ENCODE measurements at regions not wholly inside any gene's neighbourhood (a gene's known extent, or its start where the extent isn't known, plus 50 kb on each side); places are given as distances from the start of the nearest gene placed in this dataset.

DNA sequence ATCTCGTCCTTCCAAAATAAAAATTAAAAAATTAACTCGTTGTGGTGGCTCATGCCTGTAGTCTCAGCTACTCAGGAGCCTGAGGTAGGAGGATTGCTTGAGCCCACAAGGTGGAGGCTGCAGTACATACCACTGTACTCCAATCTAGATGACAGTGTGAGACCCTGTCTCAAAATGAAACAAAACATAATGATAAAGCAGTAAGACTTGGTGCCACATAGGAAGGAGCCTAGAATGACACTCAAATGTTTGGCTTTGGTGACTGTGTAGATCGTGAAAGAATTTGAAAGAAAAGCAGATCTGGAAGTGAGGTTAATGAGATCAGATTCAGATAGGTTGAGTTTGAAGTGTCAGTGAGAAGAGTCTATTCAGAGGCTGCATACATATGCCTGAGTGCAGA lies 150.1 kb upstream of the ATP2B1 start:
- Histone ChIP-seq H3K27ac (no peak overlapping the region), H3K27me3 (no peaks in the 10 kb centered on the region), H3K4me1 (no peaks in the 10 kb centered on the region), H3K4me3 (no peak overlapping the region), H3K9me3 (no peaks in the 10 kb centered on the region), H3K9ac (ENCODE audit: low read depth in 2 of 2, low read length in 2 of 2) (no peak overlapping the region), H3K36me3 (no peaks in the 10 kb centered on the region)
- TF ChIP-seq, protein P1, sequence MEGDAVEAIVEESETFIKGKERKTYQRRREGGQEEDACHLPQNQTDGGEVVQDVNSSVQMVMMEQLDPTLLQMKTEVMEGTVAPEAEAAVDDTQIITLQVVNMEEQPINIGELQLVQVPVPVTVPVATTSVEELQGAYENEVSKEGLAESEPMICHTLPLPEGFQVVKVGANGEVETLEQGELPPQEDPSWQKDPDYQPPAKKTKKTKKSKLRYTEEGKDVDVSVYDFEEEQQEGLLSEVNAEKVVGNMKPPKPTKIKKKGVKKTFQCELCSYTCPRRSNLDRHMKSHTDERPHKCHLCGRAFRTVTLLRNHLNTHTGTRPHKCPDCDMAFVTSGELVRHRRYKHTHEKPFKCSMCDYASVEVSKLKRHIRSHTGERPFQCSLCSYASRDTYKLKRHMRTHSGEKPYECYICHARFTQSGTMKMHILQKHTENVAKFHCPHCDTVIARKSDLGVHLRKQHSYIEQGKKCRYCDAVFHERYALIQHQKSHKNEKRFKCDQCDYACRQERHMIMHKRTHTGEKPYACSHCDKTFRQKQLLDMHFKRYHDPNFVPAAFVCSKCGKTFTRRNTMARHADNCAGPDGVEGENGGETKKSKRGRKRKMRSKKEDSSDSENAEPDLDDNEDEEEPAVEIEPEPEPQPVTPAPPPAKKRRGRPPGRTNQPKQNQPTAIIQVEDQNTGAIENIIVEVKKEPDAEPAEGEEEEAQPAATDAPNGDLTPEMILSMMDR (IDR thresholded peaks at IDR 0.05) = no peak
- intact Hi-C loops (cut with DNase I) = no loop called here
- no peak for DNase-seq

DNA sequence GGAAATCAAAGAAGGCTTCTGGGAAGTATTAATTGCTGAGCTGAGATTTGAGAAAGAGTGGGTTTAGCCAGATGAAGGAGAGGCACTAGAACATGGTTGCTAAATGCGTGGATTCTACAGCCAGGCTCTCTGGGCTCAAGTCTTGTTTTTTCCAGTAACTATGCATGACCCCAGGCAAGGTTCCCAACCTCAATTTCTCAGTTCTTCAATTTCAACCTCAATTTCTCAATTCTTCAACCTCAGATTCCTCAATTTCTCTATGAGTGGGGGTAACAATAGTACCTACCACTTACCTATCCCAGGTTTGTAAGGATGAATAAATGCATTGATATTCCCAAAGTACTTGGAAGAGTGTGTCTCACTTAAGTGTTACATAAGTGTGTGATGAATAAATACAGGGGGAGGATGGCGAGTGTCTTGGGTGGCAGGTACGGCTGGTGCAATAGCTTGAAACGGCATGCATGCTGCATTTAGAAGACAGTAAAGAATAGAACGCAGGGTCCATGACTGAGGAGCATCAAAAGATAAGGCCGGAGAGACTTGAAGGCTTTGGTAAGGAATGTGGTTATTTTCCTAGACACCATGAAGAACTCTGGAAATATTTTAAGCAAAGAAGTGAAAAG lies 149.1 kb upstream of the ATP2B1 start:
- no peaks in the 10 kb centered on the region for H3K27me3 ChIP-seq
- TF ChIP-seq, protein P1 (IDR thresholded peaks at IDR 0.05) = no peak
- no peak for DNase-seq
- H3K27ac ChIP-seq = no peak overlapping the region
- intact Hi-C loops (cut with DNase I) = no loop called here
- no peaks in the 10 kb centered on the region for H3K9me3 ChIP-seq
- H3K4me3 ChIP-seq = no peak overlapping the region
- no peaks in the 10 kb centered on the region for H3K36me3 ChIP-seq
- no peaks in the 10 kb centered on the region for H3K4me1 ChIP-seq
- no peak overlapping the region for H3K9ac ChIP-seq (ENCODE audit: low read depth in 2 of 2, low read length in 2 of 2)

DNA sequence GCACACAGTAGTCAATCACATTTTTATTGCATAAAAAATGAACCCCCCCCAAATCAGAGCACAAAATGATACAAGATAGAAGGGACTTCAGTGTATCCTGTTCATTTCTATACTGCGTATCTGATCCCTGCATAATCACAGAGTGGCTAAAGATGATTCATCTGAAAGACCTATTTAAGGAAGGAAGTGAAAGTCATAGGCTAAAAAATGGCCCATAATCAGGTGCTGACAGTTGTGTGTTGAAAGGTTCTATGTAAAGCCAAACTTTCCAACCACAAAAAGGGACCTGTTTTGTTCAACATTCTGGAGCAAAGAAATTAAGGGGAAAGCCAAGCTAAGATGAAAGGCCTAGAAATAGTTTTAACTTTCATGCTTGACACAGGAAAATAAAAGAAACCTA lies 147.8 kb upstream of the ATP2B1 start:
- no peak overlapping the region for H3K4me3 ChIP-seq
- no peak overlapping the region for H3K9ac ChIP-seq (ENCODE audit: low read depth in 2 of 2, low read length in 2 of 2)
- intact Hi-C loops (cut with DNase I) = no loop called here
- no peaks in the 10 kb centered on the region for H3K4me1 ChIP-seq
- H3K9me3 ChIP-seq = no peaks in the 10 kb centered on the region
- TF ChIP-seq, protein P1 (IDR thresholded peaks at IDR 0.05) = no peak
- no peak overlapping the region for H3K27ac ChIP-seq
- no peaks in the 10 kb centered on the region for H3K36me3 ChIP-seq
- no peaks in the 10 kb centered on the region for H3K27me3 ChIP-seq
- DNase-seq = no peak

DNA sequence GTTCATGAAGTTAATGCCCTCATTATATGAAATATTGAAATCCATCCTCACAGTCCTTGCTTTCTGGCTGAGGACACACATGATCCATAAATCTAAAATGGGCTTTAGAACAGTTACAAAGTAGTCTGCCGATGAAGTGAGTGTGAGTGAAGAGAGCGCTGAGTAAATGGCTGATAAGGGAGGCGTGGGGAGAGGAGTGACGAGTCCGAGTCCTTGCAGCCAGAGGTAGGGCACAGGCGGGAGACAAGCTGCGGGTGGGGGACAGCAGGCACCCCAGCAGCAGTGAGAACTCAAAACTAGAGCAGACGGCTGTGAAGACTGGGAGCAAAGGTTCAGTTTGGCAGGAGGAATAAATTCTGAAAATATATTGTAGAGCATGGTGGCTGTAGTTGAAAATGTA lies 140.1 kb upstream of the ATP2B1 start:
- H3K9me3 ChIP-seq = no peaks in the 10 kb centered on the region
- no peaks in the 10 kb centered on the region for H3K27me3 ChIP-seq
- H3K9ac ChIP-seq (ENCODE audit: low read depth in 2 of 2, low read length in 2 of 2) = no peak overlapping the region
- TF ChIP-seq, protein P1 (IDR thresholded peaks at IDR 0.05) = no peak
- intact Hi-C loops (cut with DNase I) = no loop called here
- no peak for DNase-seq
- no peaks in the 10 kb centered on the region for H3K36me3 ChIP-seq
- H3K27ac ChIP-seq = no peak overlapping the region
- no peak overlapping the region for H3K4me3 ChIP-seq
- H3K4me1 ChIP-seq = no peaks in the 10 kb centered on the region

DNA sequence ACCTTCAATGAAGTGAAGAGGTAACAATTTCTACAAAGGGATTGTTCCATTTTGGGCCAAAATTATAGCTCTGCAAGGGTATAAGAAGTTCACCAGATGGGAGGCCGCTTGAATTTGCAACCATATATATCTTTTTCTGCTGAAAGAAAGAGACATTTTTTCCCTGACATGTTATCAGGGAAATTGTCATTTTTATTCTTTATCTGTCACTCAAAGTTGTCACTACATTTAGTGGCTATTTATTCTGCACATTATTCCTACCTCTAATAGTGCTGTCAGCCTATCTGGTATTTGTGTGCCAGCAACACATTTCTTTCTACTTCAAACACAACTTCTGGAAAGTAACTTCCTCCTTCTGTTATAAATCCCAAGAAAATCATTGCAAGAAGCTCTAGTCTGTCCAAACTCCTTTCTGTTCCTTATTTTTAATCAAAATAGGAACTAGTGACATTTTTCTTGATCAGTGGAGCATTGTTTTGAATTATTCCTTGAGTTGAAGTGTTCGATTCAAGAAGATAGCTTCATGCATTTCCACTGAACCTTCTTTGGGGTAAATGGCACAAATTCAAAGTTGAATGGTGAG lies 137.9 kb upstream of the ATP2B1 start:
- no peak for DNase-seq
- intact Hi-C loops (cut with DNase I) = no loop called here
- no peak overlapping the region for H3K9ac ChIP-seq (ENCODE audit: low read depth in 2 of 2, low read length in 2 of 2)
- no peaks in the 10 kb centered on the region for H3K4me1 ChIP-seq
- H3K4me3 ChIP-seq = no peak overlapping the region
- H3K27ac ChIP-seq = no peak overlapping the region
- H3K9me3 ChIP-seq = no peaks in the 10 kb centered on the region
- no peaks in the 10 kb centered on the region for H3K36me3 ChIP-seq
- TF ChIP-seq, protein P1 (IDR thresholded peaks at IDR 0.05) = no peak
- no peaks in the 10 kb centered on the region for H3K27me3 ChIP-seq

All from colonic mucosa (tissue), 4 donors.